ENCODE measurements at regions not wholly inside any gene's neighbourhood (a gene's known extent, or its start where the extent isn't known, plus 50 kb on each side); places are given as distances from the start of the nearest gene placed in this dataset.

GRCh38 chr12:77366616-77367015, 301.2 kb upstream of the E2F7 start:
- no peaks in the 10 kb centered on the region for H3K4me1 ChIP-seq (ENCODE audit: low read depth)
- ATAC-seq (no peak), DNase-seq (no peak)
- no peaks in the 10 kb centered on the region for H3K36me3 ChIP-seq (ENCODE audit: low read depth)
- intact Hi-C loops (cut with DNase I, micrococcal nuclease) = no loop called here
- H3K9me3 ChIP-seq = no peaks in the 10 kb centered on the region
- no peak for TF ChIP-seq CTCF (IDR thresholded peaks at IDR 0.05)
- no peak overlapping the region for H3K4me3 ChIP-seq

- intact Hi-C loops (cut with DNase I, micrococcal nuclease) = no loop called here
- Histone ChIP-seq H3K4me3 (no peak overlapping the region), H3K4me1 (ENCODE audit: low read depth) (no peaks in the 10 kb centered on the region), H3K9me3 (no peaks in the 10 kb centered on the region), H3K36me3 (ENCODE audit: low read depth) (no peaks in the 10 kb centered on the region)
- DNase-seq = no peak
- no peak for TF ChIP-seq CTCF (IDR thresholded peaks at IDR 0.05)
- ATAC-seq = no peak
Measured at GRCh38 chr12:77364400-77364799, 299.0 kb upstream of the E2F7 start.

GRCh38 chr12:77362509-77363210, 297.3 kb upstream of the E2F7 start:
- Histone ChIP-seq H3K4me3 (no peak overlapping the region), H3K36me3 (ENCODE audit: low read depth) (no peaks in the 10 kb centered on the region)
- DNase-seq = no peak

GRCh38 chr12:77357655-77358054, 292.3 kb upstream of the E2F7 start:
- DNase-seq (no peak), ATAC-seq (no peak)
- Histone ChIP-seq H3K4me3 (no peak overlapping the region), H3K9me3 (no peaks in the 10 kb centered on the region), H3K36me3 (ENCODE audit: low read depth) (no peaks in the 10 kb centered on the region), H3K4me1 (ENCODE audit: low read depth) (no peaks in the 10 kb centered on the region)
- no peak for TF ChIP-seq CTCF (IDR thresholded peaks at IDR 0.05)
- intact Hi-C loops (cut with DNase I, micrococcal nuclease) = no loop called here

More at GRCh38 chr12:77362509-77363210, 297.3 kb upstream of the E2F7 start:
- ATAC-seq = no peak
- no peaks in the 10 kb centered on the region for H3K4me1 ChIP-seq (ENCODE audit: low read depth)
- intact Hi-C loops (cut with DNase I, micrococcal nuclease) = no loop called here
- no peak for TF ChIP-seq CTCF (IDR thresholded peaks at IDR 0.05)
- H3K9me3 ChIP-seq = no peaks in the 10 kb centered on the region

- H3K9me3 ChIP-seq = no peaks in the 10 kb centered on the region
- H3K4me1 ChIP-seq (ENCODE audit: low read depth) = no peaks in the 10 kb centered on the region
- DNase-seq = no peak
- ATAC-seq = no peak
- H3K36me3 ChIP-seq (ENCODE audit: low read depth) = no peaks in the 10 kb centered on the region
- intact Hi-C loops (cut with DNase I, micrococcal nuclease) = no loop called here
- no peak overlapping the region for H3K4me3 ChIP-seq
- TF ChIP-seq CTCF (IDR thresholded peaks at IDR 0.05) = no peak
Measured at GRCh38 chr12:77354766-77355362, 289.5 kb upstream of the E2F7 start.

All from mucosa of descending colon (tissue), 3 donors.